ENCODE measurements at regions not wholly inside any gene's neighbourhood (a gene's known extent, or its start where the extent isn't known, plus 50 kb on each side); places are given as distances from the start of the nearest gene placed in this dataset.
"Not testable (repeated sequence)": the region's sequence is repeated elsewhere in the genome, so short reads cannot be mapped to it uniquely, and the experiment has no call there.

- TF ChIP-seq POLR2A, CTCF (IDR thresholded peaks at IDR 0.05): not testable (repeated sequence)
Measured at GRCh38 chr2:95767531-95767930, 175.7 kb downstream of the TRIM43 start.
